Hepatocyte (in vitro differentiated cells): ENCODE measurements at regions not wholly inside any gene's neighbourhood (a gene's known extent, or its start where the extent isn't known, plus 50 kb on each side); places are given as distances from the start of the nearest gene placed in this dataset.

ENCODE experiments used
- EZH2 ChIP-seq: fragments of 200-600 bp; sonication (generic); IDR thresholded peaks from 2 replicates; pipeline ENCODE4 v1.6.1; 2016; ENCODE audit warnings: antibody characterized with exemption, mild to moderate bottlenecking, borderline replicate concordance
- EZH2phosphoT487 ChIP-seq: fragments of 200-600 bp; sonication (generic); IDR thresholded peaks from one replicate; pipeline ENCODE4 v1.6.1; 2018; ENCODE audit warnings: antibody characterized with exemption, mild to moderate bottlenecking, low read depth, moderate library complexity; ENCODE audit not compliant: unreplicated experiment, severe bottlenecking
- TF ChIP-seq, protein P1 (sequence below): fragments of 200-600 bp; sonication (generic); IDR thresholded peaks from 2 replicates; pipeline ENCODE4 v1.5.1; 2016; ENCODE audit warnings: antibody characterized with exemption, mild to moderate bottlenecking; ENCODE audit not compliant: poor library complexity

- TF ChIP-seq EZH2phosphoT487 (no peak), EZH2 (no peak)
- TF ChIP-seq, protein P1, sequence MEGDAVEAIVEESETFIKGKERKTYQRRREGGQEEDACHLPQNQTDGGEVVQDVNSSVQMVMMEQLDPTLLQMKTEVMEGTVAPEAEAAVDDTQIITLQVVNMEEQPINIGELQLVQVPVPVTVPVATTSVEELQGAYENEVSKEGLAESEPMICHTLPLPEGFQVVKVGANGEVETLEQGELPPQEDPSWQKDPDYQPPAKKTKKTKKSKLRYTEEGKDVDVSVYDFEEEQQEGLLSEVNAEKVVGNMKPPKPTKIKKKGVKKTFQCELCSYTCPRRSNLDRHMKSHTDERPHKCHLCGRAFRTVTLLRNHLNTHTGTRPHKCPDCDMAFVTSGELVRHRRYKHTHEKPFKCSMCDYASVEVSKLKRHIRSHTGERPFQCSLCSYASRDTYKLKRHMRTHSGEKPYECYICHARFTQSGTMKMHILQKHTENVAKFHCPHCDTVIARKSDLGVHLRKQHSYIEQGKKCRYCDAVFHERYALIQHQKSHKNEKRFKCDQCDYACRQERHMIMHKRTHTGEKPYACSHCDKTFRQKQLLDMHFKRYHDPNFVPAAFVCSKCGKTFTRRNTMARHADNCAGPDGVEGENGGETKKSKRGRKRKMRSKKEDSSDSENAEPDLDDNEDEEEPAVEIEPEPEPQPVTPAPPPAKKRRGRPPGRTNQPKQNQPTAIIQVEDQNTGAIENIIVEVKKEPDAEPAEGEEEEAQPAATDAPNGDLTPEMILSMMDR, result no peak
These were observed 256.0 kb upstream of the FANCL start for GRCh38 chr2:58497168-58497567.
